ENCODE measurements at regions not wholly inside any gene's neighbourhood (a gene's known extent, or its start where the extent isn't known, plus 50 kb on each side); places are given as distances from the start of the nearest gene placed in this dataset.

GRCh38 chr15:87589134-87589533, 667.4 kb downstream of the NTRK3 start:
- peak in 1 of 2 donors; percentile 16 for DNase-seq (ENCODE audit: low read depth in 1 of 2, low spot score in 1 of 2)
- Histone ChIP-seq H3K4me3 (no peak overlapping the region), H3K27ac (no peak overlapping the region), H3K36me3 (no peaks in the 10 kb centered on the region), H3K27me3 (peaks cover 5% of the 10 kb centered on the region), H3K4me1 (ENCODE audit: low read depth) (no peaks in the 10 kb centered on the region), H3K9me3 (ENCODE audit: low read depth) (no peaks in the 10 kb centered on the region)
- no peak for TF ChIP-seq CTCF (IDR thresholded peaks at IDR 0.05; ENCODE audit: low read depth, low read length)

GRCh38 chr15:87582169-87582568, 674.4 kb downstream of the NTRK3 start:
- H3K9me3 ChIP-seq (ENCODE audit: low read depth): no peaks in the 10 kb centered on the region

GRCh38 chr15:87579537-87579936, 677.0 kb downstream of the NTRK3 start:
- peaks cover 1% of the 10 kb centered on the region for H3K27me3 ChIP-seq
- H3K9me3 ChIP-seq (ENCODE audit: low read depth): no peaks in the 10 kb centered on the region
- TF ChIP-seq CTCF (IDR thresholded peaks at IDR 0.05; ENCODE audit: low read depth, low read length): no peak
- H3K36me3 ChIP-seq: no peaks in the 10 kb centered on the region
- no peak for DNase-seq (ENCODE audit: low read depth in 1 of 2, low spot score in 1 of 2)
- H3K4me3 ChIP-seq: no peak overlapping the region
- no peaks in the 10 kb centered on the region for H3K4me1 ChIP-seq (ENCODE audit: low read depth)
- H3K27ac ChIP-seq: no peak overlapping the region

More at GRCh38 chr15:87582169-87582568, 674.4 kb downstream of the NTRK3 start:
- H3K27ac ChIP-seq: no peak overlapping the region
- H3K4me3 ChIP-seq: no peak overlapping the region
- DNase-seq (ENCODE audit: low read depth in 1 of 2, low spot score in 1 of 2): peak in 1 of 2 donors; percentile 7
- H3K4me1 ChIP-seq (ENCODE audit: low read depth): no peaks in the 10 kb centered on the region
- peaks cover 5% of the 10 kb centered on the region for H3K27me3 ChIP-seq
- H3K36me3 ChIP-seq: no peaks in the 10 kb centered on the region
- no peak for TF ChIP-seq CTCF (IDR thresholded peaks at IDR 0.05; ENCODE audit: low read depth, low read length)

GRCh38 chr15:87578776-87579175, 677.8 kb downstream of the NTRK3 start:
- Histone ChIP-seq H3K4me1 (ENCODE audit: low read depth) (no peaks in the 10 kb centered on the region), H3K4me3 (no peak overlapping the region), H3K9me3 (ENCODE audit: low read depth) (no peaks in the 10 kb centered on the region), H3K27me3 (no peaks in the 10 kb centered on the region), H3K36me3 (no peaks in the 10 kb centered on the region), H3K27ac (no peak overlapping the region)
- TF ChIP-seq CTCF (IDR thresholded peaks at IDR 0.05; ENCODE audit: low read depth, low read length): no peak
- no peak for DNase-seq (ENCODE audit: low read depth in 1 of 2, low spot score in 1 of 2)

GRCh38 chr15:87577336-87577735, 679.2 kb downstream of the NTRK3 start:
- Histone ChIP-seq H3K27ac (no peak overlapping the region), H3K36me3 (no peaks in the 10 kb centered on the region), H3K9me3 (ENCODE audit: low read depth) (no peaks in the 10 kb centered on the region), H3K4me3 (no peak overlapping the region), H3K4me1 (ENCODE audit: low read depth) (no peaks in the 10 kb centered on the region), H3K27me3 (no peaks in the 10 kb centered on the region)
- DNase-seq (ENCODE audit: low read depth in 1 of 2, low spot score in 1 of 2): no peak
- no peak for TF ChIP-seq CTCF (IDR thresholded peaks at IDR 0.05; ENCODE audit: low read depth, low read length)

All from cardiac muscle cell (in vitro differentiated cells and primary cell).